ENCODE measurements at regions not wholly inside any gene's neighbourhood (a gene's known extent, or its start where the extent isn't known, plus 50 kb on each side); places are given as distances from the start of the nearest gene placed in this dataset.
A peak's percentile ranks its signal among the peaks of the same experiment; 100 is the strongest.

DNA sequence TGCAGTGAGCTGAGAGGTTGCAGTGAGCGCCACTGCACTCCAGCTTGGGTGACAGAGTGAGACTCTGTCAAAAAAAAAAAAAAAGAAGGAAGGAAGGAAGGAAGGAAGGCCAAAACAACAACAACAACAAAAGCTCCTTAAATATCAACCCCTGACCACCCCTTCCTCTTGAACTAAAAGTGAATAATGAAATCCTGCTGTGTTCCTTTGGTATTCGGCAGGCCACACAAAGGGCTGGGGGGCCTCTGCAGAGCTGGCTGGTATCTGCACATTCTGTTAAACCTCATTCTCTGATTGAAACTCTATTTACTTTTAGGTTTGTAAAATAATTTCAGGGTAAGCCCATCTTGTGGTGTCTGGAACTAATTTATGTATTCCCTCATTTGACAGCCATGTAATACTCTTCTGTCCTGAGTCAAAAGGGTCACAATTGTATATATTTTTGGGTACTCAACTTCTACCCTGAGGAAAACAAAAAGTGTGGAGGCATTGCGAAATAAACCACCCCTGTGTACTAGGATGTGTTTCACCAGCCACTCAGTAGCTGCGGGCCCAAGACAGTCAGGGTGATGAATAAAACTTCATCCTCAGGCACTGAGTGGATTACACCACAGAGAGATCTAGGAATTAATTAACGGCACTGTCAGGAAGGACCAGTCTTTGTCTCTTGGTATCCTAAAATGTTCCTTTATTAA is 446.4 kb upstream of the PFKP start:
- TF ChIP-seq, protein P1, sequence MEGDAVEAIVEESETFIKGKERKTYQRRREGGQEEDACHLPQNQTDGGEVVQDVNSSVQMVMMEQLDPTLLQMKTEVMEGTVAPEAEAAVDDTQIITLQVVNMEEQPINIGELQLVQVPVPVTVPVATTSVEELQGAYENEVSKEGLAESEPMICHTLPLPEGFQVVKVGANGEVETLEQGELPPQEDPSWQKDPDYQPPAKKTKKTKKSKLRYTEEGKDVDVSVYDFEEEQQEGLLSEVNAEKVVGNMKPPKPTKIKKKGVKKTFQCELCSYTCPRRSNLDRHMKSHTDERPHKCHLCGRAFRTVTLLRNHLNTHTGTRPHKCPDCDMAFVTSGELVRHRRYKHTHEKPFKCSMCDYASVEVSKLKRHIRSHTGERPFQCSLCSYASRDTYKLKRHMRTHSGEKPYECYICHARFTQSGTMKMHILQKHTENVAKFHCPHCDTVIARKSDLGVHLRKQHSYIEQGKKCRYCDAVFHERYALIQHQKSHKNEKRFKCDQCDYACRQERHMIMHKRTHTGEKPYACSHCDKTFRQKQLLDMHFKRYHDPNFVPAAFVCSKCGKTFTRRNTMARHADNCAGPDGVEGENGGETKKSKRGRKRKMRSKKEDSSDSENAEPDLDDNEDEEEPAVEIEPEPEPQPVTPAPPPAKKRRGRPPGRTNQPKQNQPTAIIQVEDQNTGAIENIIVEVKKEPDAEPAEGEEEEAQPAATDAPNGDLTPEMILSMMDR (IDR thresholded peaks at IDR 0.05) = no peak
- Mint-ChIP-seq H3K27me3 (ENCODE audit: insufficient read depth) (peaks cover 1% of the 10 kb centered on the region), H3K4me3 (no peak overlapping the region), H3K4me1 (ENCODE audit: low read depth) (no peaks in the 10 kb centered on the region), H3K27ac (no peak overlapping the region), H3K9me3 (peaks cover 35% of the 10 kb centered on the region), H3K36me3 (ENCODE audit: low read depth) (no peaks in the 10 kb centered on the region; the same call in 1 of the 2 replicates)
- no peak for DNase-seq

DNA sequence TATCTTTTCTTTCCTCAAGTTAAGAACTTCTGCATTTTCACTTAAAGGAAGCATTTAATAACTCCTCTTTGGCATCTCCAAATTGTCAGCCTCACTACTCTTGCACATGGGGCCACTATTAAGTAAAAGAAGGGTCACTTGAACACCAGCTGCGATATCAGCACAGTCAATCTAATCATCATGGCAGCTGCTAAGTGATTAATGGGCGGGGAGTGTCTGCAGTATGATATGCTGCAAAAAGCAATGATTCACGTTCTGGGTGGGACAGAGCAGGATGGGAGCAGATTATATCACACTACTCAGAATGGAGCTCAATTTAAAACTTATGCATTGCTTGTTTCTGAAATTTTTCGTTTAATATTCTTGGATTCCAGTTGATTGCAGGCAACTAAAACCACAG is 447.4 kb upstream of the PFKP start:
- Mint-ChIP-seq H3K36me3 (ENCODE audit: low read depth) (no peaks in the 10 kb centered on the region; the same call in 1 of the 2 replicates), H3K9me3 (peaks cover 37% of the 10 kb centered on the region), H3K4me3 (no peak overlapping the region), H3K4me1 (ENCODE audit: low read depth) (no peaks in the 10 kb centered on the region), H3K27ac (no peak overlapping the region), H3K27me3 (ENCODE audit: insufficient read depth) (peaks cover 1% of the 10 kb centered on the region)
- TF ChIP-seq, protein P1 (IDR thresholded peaks at IDR 0.05) = no peak
- DNase-seq = no peak

DNA sequence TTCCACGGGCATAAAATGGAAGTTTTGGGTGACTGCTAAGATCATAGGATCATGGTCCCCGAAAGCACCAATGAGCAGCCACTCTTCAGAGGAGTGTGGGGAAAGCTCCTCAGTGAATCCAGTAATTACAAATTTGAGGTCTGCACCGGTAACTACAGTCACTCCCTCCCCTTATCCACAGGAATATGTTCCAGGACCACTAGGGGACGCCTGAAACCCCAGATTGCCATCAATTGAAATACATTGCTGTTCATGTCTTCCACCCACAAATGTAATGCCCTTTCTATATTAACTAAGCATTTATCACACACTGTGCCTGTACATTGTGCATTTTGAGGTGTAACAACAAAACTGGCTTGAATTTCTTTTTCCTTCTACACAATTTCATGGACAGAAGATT is 447.9 kb upstream of the PFKP start:
- Mint-ChIP-seq H3K4me3 (no peak overlapping the region), H3K9me3 (peaks cover 34% of the 10 kb centered on the region), H3K27me3 (ENCODE audit: insufficient read depth) (peaks cover 1% of the 10 kb centered on the region), H3K36me3 (ENCODE audit: low read depth) (no peaks in the 10 kb centered on the region; the same call in 1 of the 2 replicates), H3K4me1 (ENCODE audit: low read depth) (no peaks in the 10 kb centered on the region), H3K27ac (no peak overlapping the region)
- no peak for DNase-seq
- TF ChIP-seq, protein P1 (IDR thresholded peaks at IDR 0.05) = peak; percentile 42

DNA sequence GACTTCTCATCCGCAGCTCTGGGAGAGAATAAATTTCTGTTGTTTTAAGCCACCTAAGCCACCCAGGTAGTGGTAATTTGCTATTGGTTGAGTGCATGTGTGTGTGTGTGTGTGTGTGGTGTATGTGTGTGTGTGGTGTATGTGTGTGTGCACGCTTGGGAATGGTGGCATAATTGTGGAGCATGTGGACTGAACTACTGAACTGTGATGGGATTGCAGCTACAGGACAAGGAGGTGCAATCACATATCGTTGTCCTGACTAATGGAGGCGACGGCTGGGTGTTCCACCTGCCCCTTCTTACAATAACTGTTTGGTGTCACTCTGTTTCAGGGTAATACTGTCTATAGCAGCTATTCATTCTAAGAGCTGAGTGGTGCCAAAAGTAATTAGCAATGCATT is 448.7 kb upstream of the PFKP start:
- Mint-ChIP-seq H3K36me3 (ENCODE audit: low read depth) (no peaks in the 10 kb centered on the region; the same call in 1 of the 2 replicates), H3K4me3 (no peak overlapping the region), H3K4me1 (ENCODE audit: low read depth) (no peaks in the 10 kb centered on the region)

DNA sequence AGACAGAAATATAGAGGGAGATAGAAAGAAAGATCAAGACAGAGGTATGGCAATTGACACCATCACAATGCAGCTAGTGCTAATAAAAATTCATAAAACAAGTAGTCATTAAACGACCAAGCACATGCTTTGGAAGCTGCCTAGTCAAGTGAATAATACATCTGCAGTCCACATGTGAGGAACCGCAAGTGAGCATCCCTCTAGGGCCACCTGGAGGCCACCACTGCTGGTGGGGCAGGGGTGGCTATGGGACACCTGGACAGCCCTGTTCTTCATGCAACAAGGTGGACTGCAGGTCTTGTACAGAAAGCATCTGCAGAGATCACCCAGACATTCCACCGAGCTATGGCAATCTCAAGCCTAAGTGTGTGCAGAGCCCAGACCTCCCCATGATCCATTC is 451.1 kb upstream of the PFKP start:
- no peaks in the 10 kb centered on the region for H3K4me1 Mint-ChIP-seq (ENCODE audit: low read depth)
- TF ChIP-seq, protein P1 (IDR thresholded peaks at IDR 0.05) = no peak
- no peak overlapping the region for H3K27ac Mint-ChIP-seq
- H3K4me3 Mint-ChIP-seq = no peak overlapping the region
- H3K9me3 Mint-ChIP-seq = peaks cover 34% of the 10 kb centered on the region
- H3K36me3 Mint-ChIP-seq (ENCODE audit: low read depth) = no peaks in the 10 kb centered on the region
- no peaks in the 10 kb centered on the region; the same call in 1 of the 2 replicates for H3K27me3 Mint-ChIP-seq (ENCODE audit: insufficient read depth)
- DNase-seq = no peak

More for the DNA sequence above, 448.7 kb upstream of the PFKP start:
- Mint-ChIP-seq H3K27me3 (ENCODE audit: insufficient read depth) (peaks cover 1% of the 10 kb centered on the region), H3K27ac (no peak overlapping the region), H3K9me3 (peaks cover 27% of the 10 kb centered on the region)
- DNase-seq = no peak
- TF ChIP-seq, protein P1 (IDR thresholded peaks at IDR 0.05) = no peak

All from HFFc6 (cell line).